PC-3 (cell line): ENCODE measurements at regions not wholly inside any gene's neighbourhood (a gene's known extent, or its start where the extent isn't known, plus 50 kb on each side); places are given as distances from the start of the nearest gene placed in this dataset.

Source experiments
- CTCF ChIP-seq: fragments of 300-600 bp; sonication (generic); conservative IDR thresholded peaks from 2 replicates; pipeline ENCODE4 v1.5.1; 2017; ENCODE audit warnings: antibody characterized with exemption, low read depth, mild to moderate bottlenecking, low read length
- EZH2 ChIP-seq: fragments of 300-600 bp; sonication (generic); IDR thresholded peaks from one replicate; pipeline ENCODE4 v1.6.1; 2017; ENCODE audit warnings: antibody characterized with exemption, mild to moderate bottlenecking, low read length; ENCODE audit not compliant: unreplicated experiment
- EZH2phosphoT487 ChIP-seq: fragments of 300-600 bp; sonication (generic); IDR thresholded peaks from 2 replicates; pipeline ENCODE4 v1.6.1; 2018; ENCODE audit warnings: mild to moderate bottlenecking, antibody characterized with exemption, low read length, borderline replicate concordance

GRCh38 chr12:89901906-89902642 lies 193.4 kb upstream of the ATP2B1 start:
- no peak for TF ChIP-seq EZH2
- TF ChIP-seq CTCF = no peak
- TF ChIP-seq EZH2phosphoT487 = no peak
